ENCODE measurements at regions not wholly inside any gene's neighbourhood (a gene's known extent, or its start where the extent isn't known, plus 50 kb on each side); places are given as distances from the start of the nearest gene placed in this dataset.

DNA sequence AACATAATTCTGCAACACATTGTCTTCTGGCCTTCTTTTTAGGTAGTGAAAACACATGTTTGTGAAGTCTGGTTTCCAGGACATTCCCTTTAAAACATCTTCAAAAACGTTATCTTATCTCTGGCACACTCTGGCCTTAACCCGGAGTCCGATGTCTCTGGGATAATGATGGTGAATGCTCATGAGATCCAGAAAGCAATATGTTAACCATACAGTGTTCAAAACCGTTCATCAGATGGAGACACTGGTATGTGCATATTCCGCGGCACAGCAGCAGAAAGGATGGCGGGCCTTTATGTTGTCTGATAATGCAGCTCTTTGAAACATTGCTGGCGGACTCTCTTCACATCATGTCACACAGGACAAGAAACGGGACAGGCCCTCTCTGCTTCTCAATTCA is 605.2 kb downstream of the CCDC171 start:
- no peak for TF ChIP-seq CTCF (IDR thresholded peaks at IDR 0.05; ENCODE audit: low read length)
- no peak for TF ChIP-seq EZH2 (IDR thresholded peaks at IDR 0.05; ENCODE audit: borderline replicate concordance, low read length)

Measured in OCI-LY1 (cell line).